ENCODE measurements at regions not wholly inside any gene's neighbourhood (a gene's known extent, or its start where the extent isn't known, plus 50 kb on each side); places are given as distances from the start of the nearest gene placed in this dataset.
"Not testable (repeated sequence)": the region's sequence is repeated elsewhere in the genome, so short reads cannot be mapped to it uniquely, and the experiment has no call there.

- no peak for DNase-seq
Measured at GRCh38 chr4:117700111-117700892, 334.0 kb upstream of the NDST3 start.

GRCh38 chr4:117702353-117702752 lies 331.9 kb upstream of the NDST3 start:
- no peak for DNase-seq

GRCh38 chr4:117704721-117705120 lies 329.6 kb upstream of the NDST3 start:
- no peak for DNase-seq

- no peak for DNase-seq
Measured at GRCh38 chr4:117740736-117741135, 293.6 kb upstream of the NDST3 start.

- DNase-seq: not testable (repeated sequence)
Measured at GRCh38 chr4:117745379-117745778, 288.9 kb upstream of the NDST3 start.

- DNase-seq: no peak
Measured at GRCh38 chr4:117755438-117755837, 278.8 kb upstream of the NDST3 start.

- DNase-seq: no peak
Measured at GRCh38 chr4:117768610-117769009, 265.7 kb upstream of the NDST3 start.

GRCh38 chr4:117770269-117771102 lies 263.8 kb upstream of the NDST3 start:
- DNase-seq: no peak

- no peak for DNase-seq
Measured at GRCh38 chr4:117771647-117772337, 262.5 kb upstream of the NDST3 start.

- no peak for DNase-seq
Measured at GRCh38 chr4:117773064-117773936, 261.0 kb upstream of the NDST3 start.

- DNase-seq: no peak
Measured at GRCh38 chr4:117777721-117778120, 256.6 kb upstream of the NDST3 start.

GRCh38 chr4:117783716-117784115 lies 250.6 kb upstream of the NDST3 start:
- no peak for DNase-seq

- no peak for DNase-seq
Measured at GRCh38 chr4:117784266-117784665, 250.0 kb upstream of the NDST3 start.

- no peak for DNase-seq
Measured at GRCh38 chr4:117786566-117786965, 247.7 kb upstream of the NDST3 start.

- DNase-seq: no peak
Measured at GRCh38 chr4:117793845-117794480, 240.3 kb upstream of the NDST3 start.

- peak; percentile 76 for DNase-seq
Measured at GRCh38 chr4:117796677-117797076, 237.6 kb upstream of the NDST3 start.

GRCh38 chr4:117800636-117801035 lies 233.7 kb upstream of the NDST3 start:
- DNase-seq: no peak

- no peak for DNase-seq
Measured at GRCh38 chr4:117801756-117802155, 232.5 kb upstream of the NDST3 start.

GRCh38 chr4:117811731-117812130 lies 222.6 kb upstream of the NDST3 start:
- no peak for DNase-seq

GRCh38 chr4:117814277-117815246 lies 219.7 kb upstream of the NDST3 start:
- DNase-seq: no peak

- DNase-seq: no peak
Measured at GRCh38 chr4:117817301-117817700, 217.0 kb upstream of the NDST3 start.
